ENCODE measurements at regions not wholly inside any gene's neighbourhood (a gene's known extent, or its start where the extent isn't known, plus 50 kb on each side); places are given as distances from the start of the nearest gene placed in this dataset.
"Not testable (repeated sequence)": the region's sequence is repeated elsewhere in the genome, so short reads cannot be mapped to it uniquely, and the experiment has no call there.

DNA sequence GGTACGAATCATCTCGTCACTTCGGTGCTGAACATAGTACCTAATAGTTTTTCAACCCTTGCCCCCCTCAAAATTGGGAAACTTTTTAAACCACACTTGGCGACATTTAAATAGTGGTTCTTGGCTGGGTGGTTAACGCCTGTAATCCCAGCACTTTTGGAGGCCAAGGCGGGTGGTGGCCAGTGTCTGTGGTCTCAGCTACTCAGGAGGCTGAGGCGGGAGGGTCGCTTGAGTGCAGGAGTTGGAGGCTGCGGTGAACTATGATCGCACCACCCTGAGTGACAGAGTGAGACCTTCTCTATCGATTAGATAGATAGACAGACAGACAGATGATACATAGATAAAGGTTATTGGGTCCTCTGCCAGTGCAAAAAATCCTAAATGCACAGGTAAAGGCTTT is 55.5 kb upstream of the RASAL2 start:
- DNase-seq (no peak), ATAC-seq (no peak)
- Histone ChIP-seq H3K27me3 (no peaks in the 10 kb centered on the region), H3K36me3 (replicated peaks in 1 of 2; ENCODE audit: insufficient read depth in 1 of 2, low read depth in 2 of 2) (no peaks in the 10 kb centered on the region), H3K4me1 (peaks cover 18% of the 10 kb centered on the region), H3K9me3 (no peaks in the 10 kb centered on the region), H3K27ac (peak overlapping the region in 3 of 4 donors; percentile 62 to 80 (median 75)), H3K4me3 (peak overlapping the region in 1 of 2 donors; percentile 65)
- TF ChIP-seq, protein P1, sequence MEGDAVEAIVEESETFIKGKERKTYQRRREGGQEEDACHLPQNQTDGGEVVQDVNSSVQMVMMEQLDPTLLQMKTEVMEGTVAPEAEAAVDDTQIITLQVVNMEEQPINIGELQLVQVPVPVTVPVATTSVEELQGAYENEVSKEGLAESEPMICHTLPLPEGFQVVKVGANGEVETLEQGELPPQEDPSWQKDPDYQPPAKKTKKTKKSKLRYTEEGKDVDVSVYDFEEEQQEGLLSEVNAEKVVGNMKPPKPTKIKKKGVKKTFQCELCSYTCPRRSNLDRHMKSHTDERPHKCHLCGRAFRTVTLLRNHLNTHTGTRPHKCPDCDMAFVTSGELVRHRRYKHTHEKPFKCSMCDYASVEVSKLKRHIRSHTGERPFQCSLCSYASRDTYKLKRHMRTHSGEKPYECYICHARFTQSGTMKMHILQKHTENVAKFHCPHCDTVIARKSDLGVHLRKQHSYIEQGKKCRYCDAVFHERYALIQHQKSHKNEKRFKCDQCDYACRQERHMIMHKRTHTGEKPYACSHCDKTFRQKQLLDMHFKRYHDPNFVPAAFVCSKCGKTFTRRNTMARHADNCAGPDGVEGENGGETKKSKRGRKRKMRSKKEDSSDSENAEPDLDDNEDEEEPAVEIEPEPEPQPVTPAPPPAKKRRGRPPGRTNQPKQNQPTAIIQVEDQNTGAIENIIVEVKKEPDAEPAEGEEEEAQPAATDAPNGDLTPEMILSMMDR (IDR thresholded peaks at IDR 0.05): no peak
- TF ChIP-seq POLR2A (IDR thresholded peaks at IDR 0.05): no peak
- 85 to 89% methylated on average over 11 of the region's 11 CpGs for WGBS, 2 donors
- intact Hi-C loops (cut with DNase I): no loop called here

DNA sequence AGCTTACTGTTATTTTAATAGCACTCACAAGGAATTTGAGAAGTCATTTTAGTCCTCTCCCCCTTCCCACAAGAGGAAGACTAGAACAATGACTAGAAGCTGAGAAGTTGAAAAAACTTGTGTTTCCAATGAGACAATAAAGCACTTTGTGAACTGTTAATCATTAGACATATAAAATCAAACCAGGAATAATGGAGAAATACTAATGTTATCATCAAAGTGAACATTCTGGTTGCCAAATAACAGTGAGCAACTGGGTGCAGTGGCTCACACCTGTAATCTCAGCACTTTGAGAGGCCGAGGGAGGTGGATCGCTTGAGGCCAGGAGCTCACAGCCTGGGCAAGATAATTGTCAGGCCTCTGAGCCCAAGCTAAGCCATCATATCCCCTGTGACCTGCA is 54.0 kb upstream of the RASAL2 start:
- ATAC-seq: no peak
- Histone ChIP-seq H3K4me3 (no peak overlapping the region), H3K27me3 (no peaks in the 10 kb centered on the region), H3K27ac (peak overlapping the region in 3 of 4 donors; percentile 6 to 53 (median 16)), H3K9me3 (no peaks in the 10 kb centered on the region), H3K36me3 (replicated peaks in 1 of 2; ENCODE audit: insufficient read depth in 1 of 2, low read depth in 2 of 2) (no peaks in the 10 kb centered on the region), H3K4me1 (peaks cover 18% of the 10 kb centered on the region)
- DNase-seq: no peak
- intact Hi-C loops (cut with DNase I): no loop called here
- TF ChIP-seq, protein P1 (IDR thresholded peaks at IDR 0.05): no peak
- no peak for TF ChIP-seq POLR2A (IDR thresholded peaks at IDR 0.05)
- 52 to 55% methylated on average over 2 of the region's 2 CpGs for WGBS, 2 donors

DNA sequence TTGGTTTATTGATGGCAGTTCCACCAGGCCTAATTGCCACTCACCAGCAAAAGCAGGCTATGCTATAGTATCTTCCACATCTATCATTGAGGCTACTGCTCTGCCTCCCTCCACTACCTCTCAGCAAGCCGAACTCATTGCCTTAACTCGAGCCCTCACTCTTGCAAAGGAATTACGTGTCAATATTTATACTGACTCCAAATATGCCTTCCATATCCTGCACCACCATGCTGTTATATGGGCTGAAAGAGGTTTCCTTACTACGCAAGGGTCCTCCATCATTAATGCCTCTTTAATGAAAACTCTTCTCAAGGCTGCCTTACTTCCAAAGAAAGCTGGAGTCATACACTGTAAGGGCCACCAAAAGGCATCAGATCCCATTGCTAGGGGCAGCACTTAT is 50.0 kb upstream of the RASAL2 start:
- ATAC-seq; H3K27ac ChIP-seq; H3K27me3 ChIP-seq; intact Hi-C loops (cut with DNase I); DNase-seq; H3K36me3 ChIP-seq (replicated peaks in 1 of 2; ENCODE audit: insufficient read depth in 1 of 2, low read depth in 2 of 2); H3K9me3 ChIP-seq; H3K4me3 ChIP-seq: not testable (repeated sequence)
- peaks cover 14% of the 10 kb centered on the region for H3K4me1 ChIP-seq
- 75 to 84% methylated on average over 4 of the region's 4 CpGs for WGBS, 2 donors
